PFSK-1 (cell line): ENCODE measurements at regions not wholly inside any gene's neighbourhood (a gene's known extent, or its start where the extent isn't known, plus 50 kb on each side); places are given as distances from the start of the nearest gene placed in this dataset.

ENCODE experiments used
- FOXP2 ChIP-seq: optimal IDR thresholded peaks from 2 replicates; pipeline ENCODE3; 2011; ENCODE audit warnings: borderline replicate concordance, control low read depth, inconsistent platforms; ENCODE audit not compliant: insufficient read depth; ENCODE audit errors: extremely low read length, extremely low read depth
- POLR2AphosphoS5 ChIP-seq: IDR thresholded peaks from 2 replicates; pipeline ENCODE4 v1.6.1; 2012; ENCODE audit warnings: low read depth, mild to moderate bottlenecking, control low read depth, low read length, moderate library complexity
- SIN3A ChIP-seq: IDR thresholded peaks from 2 replicates; pipeline ENCODE4 v1.6.1; 2012; ENCODE audit warnings: mild to moderate bottlenecking, low read length, moderate library complexity, borderline replicate concordance; ENCODE audit not compliant: insufficient read depth
- TAF1 ChIP-seq: IDR thresholded peaks from 2 replicates; pipeline ENCODE4 v1.6.1; 2012; ENCODE audit warnings: low read length, control low read depth, borderline replicate concordance; ENCODE audit not compliant: insufficient read depth

GRCh38 chr6:165713845-165714466 is 50.9 kb upstream of the PDE10A start:
- TF ChIP-seq POLR2AphosphoS5 (no peak), FOXP2 (no peak), TAF1 (no peak), SIN3A (no peak)
